K562 (cell line): ENCODE measurements at regions not wholly inside any gene's neighbourhood (a gene's known extent, or its start where the extent isn't known, plus 50 kb on each side); places are given as distances from the start of the nearest gene placed in this dataset.

ENCODE experiments used
- ATAC-seq: fragments of 200-7000 bp; cut with Tn5 transposase; 3 replicates; pipeline ENCODE4 v1.9.1; 2020; ENCODE audit warnings: moderate library complexity
- BruUV-seq: library from RNA; stranded (reverse); fragments of 400-500 nt; replicated peaks from 2 replicates; lab custom pipeline; 2021; lab: Mats Ljungman, UMichigan
- CTCF ChIA-PET: fragments of 300-600 bp; formaldehyde crosslinking; extraction: SDS; loops from one replicate; lab custom pipeline; 2021; ENCODE audit warnings: low intra/inter-chr PET ratio; lab: Yijun Ruan, JAX
- POLR2A ChIA-PET: fragments of 300-600, 350-650 bp; sonication (Branson Sonifier 250); formaldehyde crosslinking; extraction: SDS; loops from one replicate; lab custom pipeline; 2021; ENCODE audit warnings: antibody characterized with exemption, inconsistent platforms; lab: Yijun Ruan, JAX
- DNase-seq, 4 experiments: peaks; one replicate each; pipeline versions ENCODE4 v3.0.0 to v3.0.0-alpha.2; 2011 to 2018; ENCODE audit warnings: low spot score in 3 of 4, mixed read lengths in 3 of 4; ENCODE audit errors: extremely low read depth in 1 of 4
- FAIRE-seq: peaks from 2 replicates; lab custom pipeline; 2011; peaks lifted over from hg19 to GRCh38; lab: Jason Lieb, UNC
- H2AFZ ChIP-seq: 2 replicates; pipeline ENCODE4 v1.6.0; 2011; ENCODE audit warnings: low read depth, low read length, control low read depth, inconsistent platforms
- H3K27ac ChIP-seq: fragments of 200-600 bp; 3 replicates; pipeline ENCODE4 v1.8.0; 2011; ENCODE audit warnings: low read depth, mild to moderate bottlenecking, control low read depth, inconsistent platforms, low read length, moderate library complexity, mixed read lengths; ENCODE audit errors: extremely low read depth
- H3K27me3 ChIP-seq, 2 experiments: fragments of 300-600 bp in 1 of 2; 2 replicates in 1 of 2; 3 replicates in 1 of 2; pipeline versions ENCODE4 v1.6.0 to v1.8.0; 2011; ENCODE audit warnings: inconsistent platforms in 2 of 2, low read length in 2 of 2, mild to moderate bottlenecking in 1 of 2, mixed read lengths in 1 of 2, moderate library complexity in 1 of 2; ENCODE audit not compliant: control insufficient read depth in 2 of 2, insufficient read depth in 2 of 2
- H3K36me3 ChIP-seq: fragments of 300-600 bp; 3 replicates; pipeline ENCODE4 v1.8.0; 2011; ENCODE audit warnings: mild to moderate bottlenecking, low read length, inconsistent platforms; ENCODE audit not compliant: control insufficient read depth, insufficient read depth
- H3K4me1 ChIP-seq, 2 experiments: fragments of 200-600 bp in 1 of 2; replicated peaks in 1 of 2; 2 replicates in 1 of 2; 3 replicates in 1 of 2; pipeline versions ENCODE4 v1.5.1 to v1.8.0; 2011; ENCODE audit warnings: inconsistent platforms in 2 of 2, low read length in 2 of 2, mild to moderate bottlenecking in 1 of 2, mixed read lengths in 1 of 2, moderate library complexity in 1 of 2; ENCODE audit not compliant: control insufficient read depth in 2 of 2, insufficient read depth in 2 of 2
- H3K4me2 ChIP-seq: 2 replicates; pipeline ENCODE4 v1.6.1; 2011; ENCODE audit warnings: low read length, control low read depth, inconsistent platforms, mixed read lengths; ENCODE audit not compliant: insufficient read depth
- H3K4me3 ChIP-seq: fragments of 200-600 bp; sonication (generic), shearing (Covaris generic); 2 replicates; pipeline ENCODE4 v1.5.1; 2016; ENCODE audit warnings: control low read depth, inconsistent platforms
- H3K79me2 ChIP-seq: fragments of 200-600 bp; 3 replicates; pipeline ENCODE4 v1.8.0; 2011; ENCODE audit warnings: low read length, inconsistent platforms; ENCODE audit not compliant: control insufficient read depth, insufficient read depth
- H3K9ac ChIP-seq, 2 experiments: 2 replicates each; pipeline versions ENCODE4 v1.6.0 to v1.6.1; 2011; ENCODE audit warnings: low read depth in 2 of 2, low read length in 2 of 2, control low read depth in 1 of 2, inconsistent platforms in 1 of 2, mild to moderate bottlenecking in 1 of 2, mixed read lengths in 1 of 2; ENCODE audit not compliant: insufficient read depth in 1 of 2
- H3K9me1 ChIP-seq: one replicate; pipeline ENCODE4 v1.6.0; 2011; ENCODE audit warnings: inconsistent platforms, mild to moderate bottlenecking, low read length, moderate library complexity; ENCODE audit not compliant: control insufficient read depth, insufficient read depth
- H3K9me3 ChIP-seq: replicated peaks from 2 replicates; pipeline ENCODE4 v1.5.1; 2011; ENCODE audit warnings: low read depth, low read length, inconsistent platforms; ENCODE audit not compliant: control insufficient read depth, insufficient read depth
- H4K20me1 ChIP-seq: replicated peaks from 2 replicates; pipeline ENCODE4 v1.6.1; 2011; ENCODE audit warnings: low read length, inconsistent platforms, mixed read lengths; ENCODE audit not compliant: control insufficient read depth, insufficient read depth
- BRD9 ChIP-seq: fragments of 450-650 bp; IDR thresholded peaks from 2 replicates; pipeline ENCODE4 v1.6.1; 2018; ENCODE audit warnings: low read depth; ENCODE audit not compliant: partially characterized antibody
- CREBBP ChIP-seq: IDR thresholded peaks from one replicate; pipeline ENCODE4 v1.6.1; 2012; ENCODE audit warnings: low read depth, mild to moderate bottlenecking, control low read depth, inconsistent platforms, low read length
- ESRRA ChIP-seq: fragments of 450-650 bp; IDR thresholded peaks from 2 replicates; pipeline ENCODE4 v1.6.1; 2014; ENCODE audit warnings: low read depth, mild to moderate bottlenecking, moderate library complexity, borderline replicate concordance
- KAT2B ChIP-seq: IDR thresholded peaks from one replicate; pipeline ENCODE4 v1.6.1; 2012; ENCODE audit warnings: low read depth, mild to moderate bottlenecking, control low read depth, inconsistent platforms, low read length, moderate library complexity
- MEF2D ChIP-seq: conservative IDR thresholded peaks from 2 replicates; pipeline ENCODE4 v1.6.1; 2016; ENCODE audit warnings: low read depth, missing genetic modification characterization, missing compliant biosample characterization
- STAT5B ChIP-seq: fragments of 250-450 bp; sonication (Bioruptor Pico); IDR thresholded peaks from 2 replicates; pipeline ENCODE4 v1.8.0; 2021; ENCODE audit warnings: mild to moderate bottlenecking, inconsistent platforms
- TRIM28 ChIP-seq: fragments of 450-650 bp; IDR thresholded peaks from 2 replicates; pipeline ENCODE4 v1.6.1; 2017
- ZEB2 ChIP-seq: fragments of 450-650 bp; IDR thresholded peaks from 2 replicates; pipeline ENCODE4 v1.6.1; 2016
- ZNF699 ChIP-seq: fragments of 250-450 bp; sonication (Bioruptor Pico); IDR thresholded peaks from 2 replicates; pipeline ENCODE4 v1.8.0; 2021; ENCODE audit warnings: mild to moderate bottlenecking, moderate library complexity; ENCODE audit not compliant: insufficient replicate concordance
- WGBS: fragments of 100-300 bp; shearing (Covaris generic); methylation state at CpG from one replicate; pipeline ENCODE4 v1.1.6; 2016; ENCODE audit warnings: low coverage, mixed read lengths; ENCODE audit not compliant: insufficient coverage; ENCODE audit errors: missing lambda C conversion rate; 5-methylcytosine and 5-hydroxymethylcytosine counted together
- in situ Hi-C: fragments of 300-500 bp; cut with MboI; formaldehyde crosslinking; loops from 4 replicates; pipeline ENCODE4 v1.15.0; 2018; ENCODE audit warnings: inconsistent platforms, mixed read lengths
- intact Hi-C: fragments of 100-400 bp; cut with micrococcal nuclease; formaldehyde crosslinking; loops from 2 replicates; pipeline ENCODE4 v1.14.2; 2022
- TF ChIP-seq, protein P1 (sequence below): fragments of 200-800 bp; sonication (Bioruptor generic); IDR thresholded peaks from 2 replicates; pipeline ENCODE4 v1.6.1; 2017; ENCODE audit warnings: missing genetic modification characterization, missing compliant biosample characterization
- TF ChIP-seq, protein P2 (sequence below): fragments of 450-650 bp; IDR thresholded peaks from 2 replicates; pipeline ENCODE4 v1.6.1; 2016; ENCODE audit warnings: antibody characterized with exemption
- TF ChIP-seq, protein P3 (sequence below): fragments of 450-650 bp; formaldehyde crosslinking; IDR thresholded peaks from 2 replicates; pipeline ENCODE4 v1.4.0; 2020; ENCODE audit warnings: mild to moderate bottlenecking, moderate library complexity

DNA sequence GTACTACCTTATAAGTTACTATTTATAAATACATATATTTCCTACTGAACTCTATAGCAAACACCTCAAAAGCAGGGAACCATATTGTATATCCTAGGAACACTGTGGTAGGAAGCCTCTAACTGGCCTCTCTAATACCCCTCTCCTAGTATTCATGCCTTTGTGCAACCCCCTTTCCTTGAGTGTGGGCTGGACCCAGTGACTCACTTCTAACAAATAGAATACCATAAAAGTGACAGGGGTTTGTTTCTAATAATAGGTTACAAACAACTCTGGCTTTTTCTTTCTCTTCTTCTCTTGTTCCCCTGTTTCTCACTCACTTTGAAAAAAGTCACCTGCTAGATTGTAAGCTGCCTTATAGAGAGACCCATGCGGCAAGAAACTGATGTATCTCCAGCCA lies 51.6 kb upstream of the MACC1 start:
- 69% methylated on average over 1 of the region's 1 CpG for WGBS
- Histone ChIP-seq H3K36me3 (no peaks in the 10 kb centered on the region), H3K4me2 (no peak overlapping the region), H3K79me2 (no peaks in the 10 kb centered on the region), H3K4me1 (peaks cover 0 to 8% of the 10 kb centered on the region in 2 experiments; a peak in 1 of 5 replicates), H3K9ac (no peak overlapping the region), H3K4me3 (no peak overlapping the region), H3K9me1 (no peaks in the 10 kb centered on the region), H3K9me3 (no peaks in the 10 kb centered on the region), H3K27ac (no peak overlapping the region), H4K20me1 (no peaks in the 10 kb centered on the region), H2AFZ (peak overlapping the region; percentile 41)
- intact Hi-C loops = no loop called here
- ChIA-PET POLR2A (no interaction called here), CTCF (no interaction called here)
- no peak for FAIRE-seq
- ATAC-seq = peak; percentile 38; the same call in 1 of the 3 replicates
- BruUV-seq = no TSS peak
- in situ Hi-C loops = no loop called here
- no peak for DNase-seq
- TF ChIP-seq, protein P1, sequence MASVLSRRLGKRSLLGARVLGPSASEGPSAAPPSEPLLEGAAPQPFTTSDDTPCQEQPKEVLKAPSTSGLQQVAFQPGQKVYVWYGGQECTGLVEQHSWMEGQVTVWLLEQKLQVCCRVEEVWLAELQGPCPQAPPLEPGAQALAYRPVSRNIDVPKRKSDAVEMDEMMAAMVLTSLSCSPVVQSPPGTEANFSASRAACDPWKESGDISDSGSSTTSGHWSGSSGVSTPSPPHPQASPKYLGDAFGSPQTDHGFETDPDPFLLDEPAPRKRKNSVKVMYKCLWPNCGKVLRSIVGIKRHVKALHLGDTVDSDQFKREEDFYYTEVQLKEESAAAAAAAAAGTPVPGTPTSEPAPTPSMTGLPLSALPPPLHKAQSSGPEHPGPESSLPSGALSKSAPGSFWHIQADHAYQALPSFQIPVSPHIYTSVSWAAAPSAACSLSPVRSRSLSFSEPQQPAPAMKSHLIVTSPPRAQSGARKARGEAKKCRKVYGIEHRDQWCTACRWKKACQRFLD = no peak
- TF ChIP-seq, protein P2, sequence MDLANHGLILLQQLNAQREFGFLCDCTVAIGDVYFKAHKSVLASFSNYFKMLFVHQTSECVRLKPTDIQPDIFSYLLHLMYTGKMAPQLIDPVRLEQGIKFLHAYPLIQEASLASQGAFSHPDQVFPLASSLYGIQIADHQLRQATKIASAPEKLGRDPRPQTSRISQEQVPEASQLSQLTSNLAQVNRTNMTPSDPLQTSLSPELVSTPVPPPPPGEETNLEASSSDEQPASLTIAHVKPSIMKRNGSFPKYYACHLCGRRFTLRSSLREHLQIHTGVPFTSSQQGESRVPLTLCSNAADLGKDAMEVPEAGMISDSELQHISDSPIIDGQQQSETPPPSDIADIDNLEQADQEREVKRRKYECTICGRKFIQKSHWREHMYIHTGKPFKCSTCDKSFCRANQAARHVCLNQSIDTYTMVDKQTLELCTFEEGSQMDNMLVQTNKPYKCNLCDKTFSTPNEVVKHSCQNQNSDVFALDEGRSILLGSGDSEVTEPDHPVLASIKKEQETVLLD = no peak
- no peak for TF ChIP-seq STAT5B (CRISPR knock-in tag)
- no peak for TF ChIP-seq ZEB2
- no peak for TF ChIP-seq TRIM28
- TF ChIP-seq CREBBP = no peak
- no peak for TF ChIP-seq MEF2D
- no peak for TF ChIP-seq ZNF699
- TF ChIP-seq ESRRA = no peak
- no peak for TF ChIP-seq BRD9
- no peak for TF ChIP-seq KAT2B
- TF ChIP-seq, protein P3, sequence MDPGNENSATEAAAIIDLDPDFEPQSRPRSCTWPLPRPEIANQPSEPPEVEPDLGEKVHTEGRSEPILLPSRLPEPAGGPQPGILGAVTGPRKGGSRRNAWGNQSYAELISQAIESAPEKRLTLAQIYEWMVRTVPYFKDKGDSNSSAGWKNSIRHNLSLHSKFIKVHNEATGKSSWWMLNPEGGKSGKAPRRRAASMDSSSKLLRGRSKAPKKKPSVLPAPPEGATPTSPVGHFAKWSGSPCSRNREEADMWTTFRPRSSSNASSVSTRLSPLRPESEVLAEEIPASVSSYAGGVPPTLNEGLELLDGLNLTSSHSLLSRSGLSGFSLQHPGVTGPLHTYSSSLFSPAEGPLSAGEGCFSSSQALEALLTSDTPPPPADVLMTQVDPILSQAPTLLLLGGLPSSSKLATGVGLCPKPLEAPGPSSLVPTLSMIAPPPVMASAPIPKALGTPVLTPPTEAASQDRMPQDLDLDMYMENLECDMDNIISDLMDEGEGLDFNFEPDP (CRISPR knock-in tag) = no peak
- TF ChIP-seq, all 486 proteins: peak for 0
- no peaks in the 10 kb centered on the region for H3K27me3 ChIP-seq
